ENCODE measurements at regions not wholly inside any gene's neighbourhood (a gene's known extent, or its start where the extent isn't known, plus 50 kb on each side); places are given as distances from the start of the nearest gene placed in this dataset.

- no peak for DNase-seq
Measured at GRCh38 chr12:25757037-25757665, 201.3 kb upstream of the RASSF8 start.

GRCh38 chr12:25759752-25760151, 198.7 kb upstream of the RASSF8 start:
- DNase-seq: no peak

GRCh38 chr12:25761356-25761755, 197.1 kb upstream of the RASSF8 start:
- no peak for DNase-seq

- DNase-seq: no peak
Measured at GRCh38 chr12:25764409-25764808, 194.1 kb upstream of the RASSF8 start.

GRCh38 chr12:25764892-25765291, 193.6 kb upstream of the RASSF8 start:
- no peak for DNase-seq

- DNase-seq: no peak
Measured at GRCh38 chr12:25767606-25768005, 190.9 kb upstream of the RASSF8 start.

GRCh38 chr12:25768151-25768550, 190.3 kb upstream of the RASSF8 start:
- no peak for DNase-seq

- peak; percentile 54 for DNase-seq
Measured at GRCh38 chr12:25769082-25769945, 189.2 kb upstream of the RASSF8 start.

- peak; percentile 91 for DNase-seq
Measured at GRCh38 chr12:25771041-25771440, 187.4 kb upstream of the RASSF8 start.

- DNase-seq: peak; percentile 61
Measured at GRCh38 chr12:25771476-25771875, 187.0 kb upstream of the RASSF8 start.

- no peak for DNase-seq
Measured at GRCh38 chr12:25775968-25776367, 182.5 kb upstream of the RASSF8 start.

- DNase-seq: no peak
Measured at GRCh38 chr12:25780771-25781170, 177.7 kb upstream of the RASSF8 start.

GRCh38 chr12:25781232-25781631, 177.2 kb upstream of the RASSF8 start:
- DNase-seq: no peak

- DNase-seq: no peak
Measured at GRCh38 chr12:25783566-25783965, 174.9 kb upstream of the RASSF8 start.

- DNase-seq: no peak
Measured at GRCh38 chr12:25784669-25785068, 173.8 kb upstream of the RASSF8 start.

GRCh38 chr12:25785134-25785533, 173.3 kb upstream of the RASSF8 start:
- DNase-seq: peak; percentile 50

- no peak for DNase-seq
Measured at GRCh38 chr12:25787701-25788100, 170.8 kb upstream of the RASSF8 start.

- DNase-seq: no peak
Measured at GRCh38 chr12:25788707-25789442, 169.6 kb upstream of the RASSF8 start.

GRCh38 chr12:25789541-25789944, 168.9 kb upstream of the RASSF8 start:
- DNase-seq: no peak

GRCh38 chr12:25792031-25792430, 166.5 kb upstream of the RASSF8 start:
- DNase-seq: no peak

GRCh38 chr12:25793196-25793595, 165.3 kb upstream of the RASSF8 start:
- no peak for DNase-seq

- DNase-seq: no peak
Measured at GRCh38 chr12:25794571-25794970, 163.9 kb upstream of the RASSF8 start.

GRCh38 chr12:25796523-25797000, 161.9 kb upstream of the RASSF8 start:
- peak; percentile 21 for DNase-seq

- no peak for DNase-seq
Measured at GRCh38 chr12:25797386-25797785, 161.1 kb upstream of the RASSF8 start.

Measured in inflammatory macrophage treated with lipopolysaccharide for 4 hours (primary cell).